GM23338 (cell line): ENCODE measurements at regions not wholly inside any gene's neighbourhood (a gene's known extent, or its start where the extent isn't known, plus 50 kb on each side); places are given as distances from the start of the nearest gene placed in this dataset.

Source experiments
- ATAC-seq: fragments of 200-7000 bp; cut with Tn5 transposase; 3 replicates; pipeline ENCODE4 v1.9.1; 2020
- DNase-seq: peaks from one replicate; pipeline ENCODE4 v3.0.0-alpha.2; 2015; ENCODE audit warnings: low spot score
- H2AFZ ChIP-seq: fragments of 200-600 bp; sonication (generic); 2 replicates; pipeline ENCODE4 v1.8.0; 2016; ENCODE audit warnings: antibody characterized with exemption, mild to moderate bottlenecking, moderate library complexity
- H3F3A ChIP-seq: fragments of 200-600 bp; sonication (generic); replicated peaks from 2 replicates; pipeline ENCODE4 v1.8.0; 2017; ENCODE audit warnings: antibody characterized with exemption, mixed run types, low read depth
- H3K27ac ChIP-seq: fragments of 200-600 bp; sonication (generic); 2 replicates; pipeline ENCODE4 v1.6.1; 2016; ENCODE audit warnings: low read depth
- H3K27me3 ChIP-seq: fragments of 200-600 bp; sonication (generic); 2 replicates; pipeline ENCODE4 v1.8.0; 2016; ENCODE audit warnings: mild to moderate bottlenecking, mixed run types, moderate library complexity; ENCODE audit not compliant: insufficient read depth
- H3K36me3 ChIP-seq: fragments of 200-600 bp; sonication (generic); 2 replicates; pipeline ENCODE4 v1.8.0; 2016; ENCODE audit warnings: mild to moderate bottlenecking; ENCODE audit not compliant: insufficient read depth
- H3K4me1 ChIP-seq: fragments of 200-600 bp; sonication (generic); 2 replicates; pipeline ENCODE4 v1.8.0; 2016; ENCODE audit warnings: mild to moderate bottlenecking, moderate library complexity; ENCODE audit not compliant: insufficient read depth
- H3K4me2 ChIP-seq: fragments of 200-600 bp; sonication (generic); 2 replicates; pipeline ENCODE4 v1.7.1; 2017; ENCODE audit warnings: mixed run types
- H3K4me3 ChIP-seq: fragments of 200-600 bp; sonication (generic); 2 replicates; pipeline ENCODE4 v1.6.1; 2016; ENCODE audit warnings: mixed run types
- H3K79me2 ChIP-seq: fragments of 200-600 bp; sonication (generic); replicated peaks from 2 replicates; pipeline ENCODE4 v1.8.0; 2017; ENCODE audit warnings: mild to moderate bottlenecking; ENCODE audit not compliant: insufficient read depth
- H3K9me2 ChIP-seq: fragments of 200-600 bp; sonication (generic); 2 replicates; pipeline ENCODE4 v1.8.0; 2017; ENCODE audit not compliant: insufficient read depth
- H4K20me1 ChIP-seq: fragments of 200-600 bp; sonication (generic); replicated peaks from 2 replicates; pipeline ENCODE4 v1.8.0; 2017; ENCODE audit warnings: mild to moderate bottlenecking; ENCODE audit not compliant: insufficient read depth
- H3K27ac Mint-ChIP-seq: 2 replicates; pipeline ENCODE4 v1.8.0; 2020; ENCODE audit warnings: inconsistent platforms, mild to moderate bottlenecking, moderate library complexity, mixed read lengths
- H3K27me3 Mint-ChIP-seq: 3 replicates; pipeline ENCODE4 v1.8.0; 2022; ENCODE audit warnings: low read depth, mild to moderate bottlenecking, moderate library complexity, mixed read lengths, inconsistent platforms; ENCODE audit not compliant: insufficient read depth, poor library complexity
- H3K36me3 Mint-ChIP-seq: 3 replicates; pipeline ENCODE4 v1.8.0; 2021; ENCODE audit warnings: low read depth, mild to moderate bottlenecking, inconsistent platforms, moderate library complexity, mixed read lengths
- H3K4me1 Mint-ChIP-seq: 3 replicates; pipeline ENCODE4 v1.8.0; 2020; ENCODE audit warnings: mild to moderate bottlenecking, inconsistent platforms, mixed read lengths
- H3K4me3 Mint-ChIP-seq: 3 replicates; pipeline ENCODE4 v1.8.0; 2021; ENCODE audit warnings: moderate library complexity, mild to moderate bottlenecking, inconsistent platforms, mixed read lengths
- H3K9me3 Mint-ChIP-seq: 3 replicates; pipeline ENCODE4 v1.8.0; 2020; ENCODE audit warnings: moderate library complexity, mild to moderate bottlenecking, inconsistent platforms, mixed read lengths
- CREB1 ChIP-seq: fragments of 250-450 bp; sonication (Bioruptor Pico); IDR thresholded peaks from 2 replicates; pipeline ENCODE4 v1.5.0; 2020; ENCODE audit warnings: low read depth, mild to moderate bottlenecking, moderate library complexity
- EZH2 ChIP-seq: fragments of 200-600 bp; sonication (generic); IDR thresholded peaks from one replicate; pipeline ENCODE4 v1.8.0; 2017; ENCODE audit warnings: antibody characterized with exemption, mild to moderate bottlenecking, low read depth; ENCODE audit not compliant: unreplicated experiment
- EZH2phosphoT487 ChIP-seq: fragments of 200-600 bp; sonication (generic); IDR thresholded peaks from one replicate; pipeline ENCODE4 v1.8.1; 2018; ENCODE audit warnings: antibody characterized with exemption; ENCODE audit not compliant: unreplicated experiment
- JUNB ChIP-seq: IDR thresholded peaks from one replicate; pipeline ENCODE4 v1.6.1; 2016; ENCODE audit warnings: antibody characterized with exemption; ENCODE audit not compliant: unreplicated experiment
- NANOG ChIP-seq: IDR thresholded peaks from 2 replicates; pipeline ENCODE4 v1.6.1; 2016; ENCODE audit warnings: antibody characterized with exemption, borderline replicate concordance
- STAT1 ChIP-seq: IDR thresholded peaks from one replicate; pipeline ENCODE4 v1.6.1; 2016; ENCODE audit warnings: antibody characterized with exemption; ENCODE audit not compliant: unreplicated experiment
- ZNF114 ChIP-seq: fragments of 250-450 bp; sonication (Bioruptor Pico); IDR thresholded peaks from 2 replicates; pipeline ENCODE4 v1.5.0; 2020; ENCODE audit warnings: mild to moderate bottlenecking, moderate library complexity
- TF ChIP-seq, protein P1 (sequence below): IDR thresholded peaks from 2 replicates; pipeline ENCODE4 v1.6.1; 2016; ENCODE audit warnings: antibody characterized with exemption
- TF ChIP-seq, protein P2 (sequence below): IDR thresholded peaks from one replicate; pipeline ENCODE4 v1.6.1; 2018; ENCODE audit warnings: antibody characterized with exemption; ENCODE audit not compliant: unreplicated experiment
- TF ChIP-seq, protein P3 (sequence below): fragments of 250-450 bp; sonication (Bioruptor Pico); IDR thresholded peaks from 2 replicates; pipeline ENCODE4 v1.5.0; 2020; ENCODE audit warnings: mild to moderate bottlenecking, moderate library complexity

DNA sequence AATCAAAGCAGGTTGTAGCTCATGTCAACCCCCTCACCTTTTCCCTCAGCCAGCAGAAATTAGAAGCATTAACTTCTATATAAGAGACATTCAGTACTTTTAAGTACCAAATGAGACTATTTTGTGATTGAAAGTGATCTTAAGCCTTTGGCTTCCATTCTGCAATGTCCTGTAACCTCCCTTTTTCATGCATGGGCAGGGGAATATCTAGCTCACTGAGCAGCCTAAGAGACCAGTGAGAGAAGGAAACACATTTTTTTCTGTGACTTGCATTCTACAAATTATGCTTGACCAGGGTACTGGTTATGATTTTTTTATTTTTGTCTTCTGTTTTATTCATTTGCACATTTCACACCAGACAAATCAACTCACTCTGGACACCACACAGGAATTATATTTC is 369.6 kb downstream of the KCTD12 start:
- Mint-ChIP-seq H3K27ac (no peak overlapping the region), H3K36me3 (no peaks in the 10 kb centered on the region), H3K4me3 (no peak overlapping the region), H3K4me1 (peaks cover 19% of the 10 kb centered on the region), H3K9me3 (no peaks in the 10 kb centered on the region), H3K27me3 (peaks cover 6% of the 10 kb centered on the region)
- Histone ChIP-seq H2AFZ (peak overlapping the region; percentile 85; the same call in 1 of the 2 replicates), H3K4me1 (peaks cover 11% of the 10 kb centered on the region; the same call in 1 of the 2 replicates), H3K79me2 (no peaks in the 10 kb centered on the region), H3K27me3 (no peaks in the 10 kb centered on the region), H3K9me2 (no peaks in the 10 kb centered on the region), H4K20me1 (no peaks in the 10 kb centered on the region), H3F3A (no peaks in the 10 kb centered on the region), H3K36me3 (no peaks in the 10 kb centered on the region), H3K4me2 (peak overlapping the region; percentile 7; the same call in 1 of the 2 replicates), H3K27ac (no peak overlapping the region), H3K4me3 (no peak overlapping the region)
- TF ChIP-seq, protein P1, sequence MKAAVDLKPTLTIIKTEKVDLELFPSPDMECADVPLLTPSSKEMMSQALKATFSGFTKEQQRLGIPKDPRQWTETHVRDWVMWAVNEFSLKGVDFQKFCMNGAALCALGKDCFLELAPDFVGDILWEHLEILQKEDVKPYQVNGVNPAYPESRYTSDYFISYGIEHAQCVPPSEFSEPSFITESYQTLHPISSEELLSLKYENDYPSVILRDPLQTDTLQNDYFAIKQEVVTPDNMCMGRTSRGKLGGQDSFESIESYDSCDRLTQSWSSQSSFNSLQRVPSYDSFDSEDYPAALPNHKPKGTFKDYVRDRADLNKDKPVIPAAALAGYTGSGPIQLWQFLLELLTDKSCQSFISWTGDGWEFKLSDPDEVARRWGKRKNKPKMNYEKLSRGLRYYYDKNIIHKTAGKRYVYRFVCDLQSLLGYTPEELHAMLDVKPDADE, result no peak
- TF ChIP-seq NANOG, result no peak
- no peak for TF ChIP-seq STAT1
- no peak for TF ChIP-seq ZNF114 (CRISPR knock-in tag)
- ATAC-seq (peak; percentile 29; the same call in 2 of the 3 replicates), DNase-seq (no peak)

DNA sequence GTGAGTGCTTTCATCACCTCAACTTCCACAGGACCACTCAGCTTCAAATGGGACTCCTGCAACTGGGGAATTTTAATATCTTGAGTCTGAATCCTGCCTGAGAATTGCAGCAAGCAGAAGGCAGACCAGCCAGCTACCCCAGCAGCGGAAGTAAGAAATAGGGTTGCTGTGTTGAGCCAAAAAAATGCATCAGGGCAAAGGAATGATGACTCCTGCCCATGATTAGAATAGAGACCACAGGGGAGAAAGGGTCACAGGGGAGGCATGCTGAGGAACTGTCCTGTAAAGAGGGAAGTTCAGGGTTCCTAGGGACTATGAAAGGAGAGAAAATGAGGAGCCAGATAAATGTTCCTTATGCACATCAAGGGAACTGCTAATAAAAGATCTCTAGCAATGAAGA is 370.2 kb downstream of the KCTD12 start:
- Mint-ChIP-seq H3K9me3 (no peaks in the 10 kb centered on the region), H3K27me3 (peaks cover 5% of the 10 kb centered on the region), H3K27ac (no peak overlapping the region), H3K4me3 (no peak overlapping the region), H3K36me3 (no peaks in the 10 kb centered on the region), H3K4me1 (peaks cover 19% of the 10 kb centered on the region)
- H3K79me2 ChIP-seq, result no peaks in the 10 kb centered on the region
- peak overlapping the region; percentile 85; the same call in 1 of the 2 replicates for H2AFZ ChIP-seq
- DNase-seq (no peak), ATAC-seq (peak; percentile 62)
- no peak overlapping the region for H3K4me3 ChIP-seq
- no peaks in the 10 kb centered on the region for H3K36me3 ChIP-seq
- 0 out of 2 replicates have a peak overlapping the region, but pooled peaks have one; percentile 7 for H3K4me2 ChIP-seq
- peaks cover 11% of the 10 kb centered on the region; the same call in 1 of the 2 replicates for H3K4me1 ChIP-seq
- H3F3A ChIP-seq, result no peaks in the 10 kb centered on the region
- no peaks in the 10 kb centered on the region for H3K9me2 ChIP-seq
- no peaks in the 10 kb centered on the region for H4K20me1 ChIP-seq
- no peaks in the 10 kb centered on the region for H3K27me3 ChIP-seq
- H3K27ac ChIP-seq, result no peak overlapping the region
- no peak for TF ChIP-seq EZH2phosphoT487
- TF ChIP-seq CREB1 (CRISPR knock-in tag), result no peak
- no peak for TF ChIP-seq JUNB
- TF ChIP-seq, protein P2, sequence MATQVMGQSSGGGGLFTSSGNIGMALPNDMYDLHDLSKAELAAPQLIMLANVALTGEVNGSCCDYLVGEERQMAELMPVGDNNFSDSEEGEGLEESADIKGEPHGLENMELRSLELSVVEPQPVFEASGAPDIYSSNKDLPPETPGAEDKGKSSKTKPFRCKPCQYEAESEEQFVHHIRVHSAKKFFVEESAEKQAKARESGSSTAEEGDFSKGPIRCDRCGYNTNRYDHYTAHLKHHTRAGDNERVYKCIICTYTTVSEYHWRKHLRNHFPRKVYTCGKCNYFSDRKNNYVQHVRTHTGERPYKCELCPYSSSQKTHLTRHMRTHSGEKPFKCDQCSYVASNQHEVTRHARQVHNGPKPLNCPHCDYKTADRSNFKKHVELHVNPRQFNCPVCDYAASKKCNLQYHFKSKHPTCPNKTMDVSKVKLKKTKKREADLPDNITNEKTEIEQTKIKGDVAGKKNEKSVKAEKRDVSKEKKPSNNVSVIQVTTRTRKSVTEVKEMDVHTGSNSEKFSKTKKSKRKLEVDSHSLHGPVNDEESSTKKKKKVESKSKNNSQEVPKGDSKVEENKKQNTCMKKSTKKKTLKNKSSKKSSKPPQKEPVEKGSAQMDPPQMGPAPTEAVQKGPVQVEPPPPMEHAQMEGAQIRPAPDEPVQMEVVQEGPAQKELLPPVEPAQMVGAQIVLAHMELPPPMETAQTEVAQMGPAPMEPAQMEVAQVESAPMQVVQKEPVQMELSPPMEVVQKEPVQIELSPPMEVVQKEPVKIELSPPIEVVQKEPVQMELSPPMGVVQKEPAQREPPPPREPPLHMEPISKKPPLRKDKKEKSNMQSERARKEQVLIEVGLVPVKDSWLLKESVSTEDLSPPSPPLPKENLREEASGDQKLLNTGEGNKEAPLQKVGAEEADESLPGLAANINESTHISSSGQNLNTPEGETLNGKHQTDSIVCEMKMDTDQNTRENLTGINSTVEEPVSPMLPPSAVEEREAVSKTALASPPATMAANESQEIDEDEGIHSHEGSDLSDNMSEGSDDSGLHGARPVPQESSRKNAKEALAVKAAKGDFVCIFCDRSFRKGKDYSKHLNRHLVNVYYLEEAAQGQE, result no peak
- TF ChIP-seq, protein P1, result no peak
- TF ChIP-seq EZH2, result no peak
- TF ChIP-seq, protein P3, sequence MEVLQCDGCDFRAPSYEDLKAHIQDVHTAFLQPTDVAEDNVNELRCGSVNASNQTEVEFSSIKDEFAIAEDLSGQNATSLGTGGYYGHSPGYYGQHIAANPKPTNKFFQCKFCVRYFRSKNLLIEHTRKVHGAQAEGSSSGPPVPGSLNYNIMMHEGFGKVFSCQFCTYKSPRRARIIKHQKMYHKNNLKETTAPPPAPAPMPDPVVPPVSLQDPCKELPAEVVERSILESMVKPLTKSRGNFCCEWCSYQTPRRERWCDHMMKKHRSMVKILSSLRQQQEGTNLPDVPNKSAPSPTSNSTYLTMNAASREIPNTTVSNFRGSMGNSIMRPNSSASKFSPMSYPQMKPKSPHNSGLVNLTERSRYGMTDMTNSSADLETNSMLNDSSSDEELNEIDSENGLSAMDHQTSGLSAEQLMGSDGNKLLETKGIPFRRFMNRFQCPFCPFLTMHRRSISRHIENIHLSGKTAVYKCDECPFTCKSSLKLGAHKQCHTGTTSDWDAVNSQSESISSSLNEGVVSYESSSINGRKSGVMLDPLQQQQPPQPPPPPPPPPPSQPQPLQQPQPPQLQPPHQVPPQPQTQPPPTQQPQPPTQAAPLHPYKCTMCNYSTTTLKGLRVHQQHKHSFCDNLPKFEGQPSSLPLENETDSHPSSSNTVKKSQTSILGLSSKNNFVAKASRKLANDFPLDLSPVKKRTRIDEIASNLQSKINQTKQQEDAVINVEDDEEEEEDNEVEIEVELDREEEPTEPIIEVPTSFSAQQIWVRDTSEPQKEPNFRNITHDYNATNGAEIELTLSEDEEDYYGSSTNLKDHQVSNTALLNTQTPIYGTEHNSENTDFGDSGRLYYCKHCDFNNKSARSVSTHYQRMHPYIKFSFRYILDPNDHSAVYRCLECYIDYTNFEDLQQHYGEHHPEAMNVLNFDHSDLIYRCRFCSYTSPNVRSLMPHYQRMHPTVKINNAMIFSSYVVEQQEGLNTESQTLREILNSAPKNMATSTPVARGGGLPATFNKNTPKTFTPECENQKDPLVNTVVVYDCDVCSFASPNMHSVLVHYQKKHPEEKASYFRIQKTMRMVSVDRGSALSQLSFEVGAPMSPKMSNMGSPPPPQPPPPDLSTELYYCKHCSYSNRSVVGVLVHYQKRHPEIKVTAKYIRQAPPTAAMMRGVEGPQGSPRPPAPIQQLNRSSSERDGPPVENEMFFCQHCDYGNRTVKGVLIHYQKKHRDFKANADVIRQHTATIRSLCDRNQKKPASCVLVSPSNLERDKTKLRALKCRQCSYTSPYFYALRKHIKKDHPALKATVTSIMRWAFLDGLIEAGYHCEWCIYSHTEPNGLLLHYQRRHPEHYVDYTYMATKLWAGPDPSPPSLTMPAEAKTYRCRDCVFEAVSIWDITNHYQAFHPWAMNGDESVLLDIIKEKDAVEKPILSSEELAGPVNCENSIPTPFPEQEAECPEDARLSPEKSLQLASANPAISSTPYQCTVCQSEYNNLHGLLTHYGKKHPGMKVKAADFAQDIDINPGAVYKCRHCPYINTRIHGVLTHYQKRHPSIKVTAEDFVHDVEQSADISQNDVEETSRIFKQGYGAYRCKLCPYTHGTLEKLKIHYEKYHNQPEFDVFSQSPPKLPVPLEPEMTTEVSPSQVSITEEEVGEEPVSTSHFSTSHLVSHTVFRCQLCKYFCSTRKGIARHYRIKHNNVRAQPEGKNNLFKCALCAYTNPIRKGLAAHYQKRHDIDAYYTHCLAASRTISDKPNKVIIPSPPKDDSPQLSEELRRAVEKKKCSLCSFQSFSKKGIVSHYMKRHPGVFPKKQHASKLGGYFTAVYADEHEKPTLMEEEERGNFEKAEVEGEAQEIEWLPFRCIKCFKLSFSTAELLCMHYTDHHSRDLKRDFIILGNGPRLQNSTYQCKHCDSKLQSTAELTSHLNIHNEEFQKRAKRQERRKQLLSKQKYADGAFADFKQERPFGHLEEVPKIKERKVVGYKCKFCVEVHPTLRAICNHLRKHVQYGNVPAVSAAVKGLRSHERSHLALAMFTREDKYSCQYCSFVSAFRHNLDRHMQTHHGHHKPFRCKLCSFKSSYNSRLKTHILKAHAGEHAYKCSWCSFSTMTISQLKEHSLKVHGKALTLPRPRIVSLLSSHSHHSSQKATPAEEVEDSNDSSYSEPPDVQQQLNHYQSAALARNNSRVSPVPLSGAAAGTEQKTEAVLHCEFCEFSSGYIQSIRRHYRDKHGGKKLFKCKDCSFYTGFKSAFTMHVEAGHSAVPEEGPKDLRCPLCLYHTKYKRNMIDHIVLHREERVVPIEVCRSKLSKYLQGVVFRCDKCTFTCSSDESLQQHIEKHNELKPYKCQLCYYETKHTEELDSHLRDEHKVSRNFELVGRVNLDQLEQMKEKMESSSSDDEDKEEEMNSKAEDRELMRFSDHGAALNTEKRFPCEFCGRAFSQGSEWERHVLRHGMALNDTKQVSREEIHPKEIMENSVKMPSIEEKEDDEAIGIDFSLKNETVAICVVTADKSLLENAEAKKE (CRISPR knock-in tag), result no peak
